ENCODE measurements at regions not wholly inside any gene's neighbourhood (a gene's known extent, or its start where the extent isn't known, plus 50 kb on each side); places are given as distances from the start of the nearest gene placed in this dataset.

- TF ChIP-seq CTCF (conservative IDR thresholded peaks at IDR 0.05; ENCODE audit: low read length) (no peak; the same call in 1 of the 2 replicates), EZH2phosphoT487 (IDR thresholded peaks at IDR 0.05; ENCODE audit: borderline replicate concordance) (no peak)
Observed at GRCh38 chr1:106360252-106360651, 696.2 kb upstream of the PRMT6 start.
